Uterus (tissue), 2 donors: ENCODE measurements at regions not wholly inside any gene's neighbourhood (a gene's known extent, or its start where the extent isn't known, plus 50 kb on each side); places are given as distances from the start of the nearest gene placed in this dataset.
"Not testable (repeated sequence)": the region's sequence is repeated elsewhere in the genome, so short reads cannot be mapped to it uniquely, and the experiment has no call there.

Experiments
- POLR2A ChIP-seq, 2 donors: fragments of 450-650 bp; IDR thresholded peaks; one replicate each; pipeline ENCODE4 v1.6.1; 2016; ENCODE audit warnings: antibody characterized with exemption in 2 of 2, mild to moderate bottlenecking in 1 of 2, moderate library complexity in 1 of 2
- TF ChIP-seq, protein P1 (sequence below), 4 experiments: fragments of 200-600 bp in 2 of 4; fragments of 450-650 bp in 2 of 4; sonication (generic) in 2 of 4; IDR thresholded peaks; one replicate each; pipeline ENCODE4 v1.5.1; 2016 to 2019; ENCODE audit warnings: antibody characterized with exemption in 4 of 4, mild to moderate bottlenecking in 2 of 4, moderate library complexity in 1 of 4

DNA sequence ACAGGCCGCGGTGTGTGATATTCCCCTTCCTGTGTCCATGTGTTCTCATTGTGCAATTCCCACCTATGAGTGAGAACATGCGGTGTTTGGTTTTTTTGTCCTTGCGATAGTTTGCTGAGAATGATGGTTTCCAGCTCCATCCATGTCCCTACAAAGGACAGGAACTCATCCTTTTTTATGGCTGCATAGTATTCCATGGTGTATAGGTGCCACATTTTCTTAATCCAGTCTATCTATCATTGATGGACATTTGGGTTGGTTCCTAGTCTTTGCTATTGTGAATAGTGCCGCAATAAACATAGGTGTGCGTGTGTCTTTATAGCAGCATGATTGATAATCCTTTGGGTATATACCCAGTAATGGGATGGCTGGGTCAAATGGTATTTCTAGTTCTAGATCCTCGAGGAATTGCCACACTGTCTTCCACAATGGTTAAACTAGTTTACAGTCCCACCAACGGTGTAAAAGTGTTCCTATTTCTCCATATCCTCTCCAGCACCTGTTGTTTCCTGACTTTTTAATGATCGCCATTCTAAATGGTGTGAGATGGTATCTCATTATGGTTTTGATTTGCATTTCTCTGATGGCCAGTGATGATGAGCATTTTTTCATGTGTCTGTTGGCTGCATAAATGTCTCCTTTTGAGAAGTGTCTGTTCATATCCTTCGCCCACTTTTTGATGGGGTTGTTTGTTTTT is 125.1 kb downstream of the USP22 start:
- TF ChIP-seq, protein P1, sequence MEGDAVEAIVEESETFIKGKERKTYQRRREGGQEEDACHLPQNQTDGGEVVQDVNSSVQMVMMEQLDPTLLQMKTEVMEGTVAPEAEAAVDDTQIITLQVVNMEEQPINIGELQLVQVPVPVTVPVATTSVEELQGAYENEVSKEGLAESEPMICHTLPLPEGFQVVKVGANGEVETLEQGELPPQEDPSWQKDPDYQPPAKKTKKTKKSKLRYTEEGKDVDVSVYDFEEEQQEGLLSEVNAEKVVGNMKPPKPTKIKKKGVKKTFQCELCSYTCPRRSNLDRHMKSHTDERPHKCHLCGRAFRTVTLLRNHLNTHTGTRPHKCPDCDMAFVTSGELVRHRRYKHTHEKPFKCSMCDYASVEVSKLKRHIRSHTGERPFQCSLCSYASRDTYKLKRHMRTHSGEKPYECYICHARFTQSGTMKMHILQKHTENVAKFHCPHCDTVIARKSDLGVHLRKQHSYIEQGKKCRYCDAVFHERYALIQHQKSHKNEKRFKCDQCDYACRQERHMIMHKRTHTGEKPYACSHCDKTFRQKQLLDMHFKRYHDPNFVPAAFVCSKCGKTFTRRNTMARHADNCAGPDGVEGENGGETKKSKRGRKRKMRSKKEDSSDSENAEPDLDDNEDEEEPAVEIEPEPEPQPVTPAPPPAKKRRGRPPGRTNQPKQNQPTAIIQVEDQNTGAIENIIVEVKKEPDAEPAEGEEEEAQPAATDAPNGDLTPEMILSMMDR (IDR thresholded peaks at IDR 0.05): not testable (repeated sequence)
- not testable (repeated sequence) for TF ChIP-seq POLR2A (IDR thresholded peaks at IDR 0.05)
